ENCODE measurements at regions not wholly inside any gene's neighbourhood (a gene's known extent, or its start where the extent isn't known, plus 50 kb on each side); places are given as distances from the start of the nearest gene placed in this dataset.
"Not testable (repeated sequence)": the region's sequence is repeated elsewhere in the genome, so short reads cannot be mapped to it uniquely, and the experiment has no call there.

DNA sequence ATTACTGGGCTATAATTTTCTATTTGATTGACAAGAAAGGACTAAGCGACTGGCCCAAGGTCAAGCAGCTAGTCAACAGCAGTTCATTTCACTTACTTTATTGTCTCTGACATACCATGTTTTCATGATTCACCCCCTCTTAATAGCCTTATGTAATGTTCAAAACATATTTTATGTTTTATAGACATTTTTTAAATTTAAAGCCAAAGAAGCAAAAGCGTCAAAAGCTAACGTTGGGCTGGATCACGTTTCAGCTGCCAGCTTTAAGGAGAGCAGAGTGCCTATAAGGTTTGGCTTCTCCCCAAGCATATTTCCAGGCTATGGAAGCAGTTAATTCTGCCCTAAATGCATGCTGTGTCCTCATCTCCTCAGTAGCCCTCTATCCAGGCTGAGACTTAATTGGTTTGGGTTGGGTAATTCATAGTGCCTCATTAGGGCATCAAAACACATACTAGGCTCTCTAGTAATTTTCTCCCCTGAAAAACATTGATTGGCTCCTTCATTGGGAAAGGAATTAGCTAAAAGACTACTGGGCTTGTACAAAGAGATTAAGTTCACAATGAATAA is 94.8 kb upstream of the CREB1 start:
- no peaks in the 10 kb centered on the region for H3K27me3 Mint-ChIP-seq
- H3K27ac Mint-ChIP-seq: no peak overlapping the region
- no peaks in the 10 kb centered on the region for H3K9me3 ChIP-seq (ENCODE audit: control insufficient read depth in 2 of 2, low read length in 2 of 2)
- no peaks in the 10 kb centered on the region for H3K4me1 ChIP-seq (ENCODE audit: control insufficient read depth, insufficient read depth, low read length, poor library complexity, severe bottlenecking)
- no peaks in the 10 kb centered on the region for H3K27me3 ChIP-seq (ENCODE audit: control insufficient read depth, insufficient read depth, low read length)
- H3K36me3 ChIP-seq (ENCODE audit: control insufficient read depth, insufficient read depth, low read length): no peaks in the 10 kb centered on the region
- no peak for ATAC-seq (ENCODE audit: low read depth in 2 of 2)
- H3K4me3 Mint-ChIP-seq: no peak overlapping the region
- no peaks in the 10 kb centered on the region for H3K36me3 Mint-ChIP-seq
- H3K9me3 Mint-ChIP-seq: no peaks in the 10 kb centered on the region
- no peaks in the 10 kb centered on the region for H3K4me1 Mint-ChIP-seq
- no peak overlapping the region for H3K4me3 ChIP-seq (ENCODE audit: low read depth, low read length)
- DNase-seq: no peak
- H3K27ac ChIP-seq (ENCODE audit: insufficient read depth, low read length, poor library complexity, severe bottlenecking): no peak overlapping the region

GRCh38 chr2:207437136-207437523 is 92.6 kb upstream of the CREB1 start:
- H3K36me3 ChIP-seq (ENCODE audit: control insufficient read depth, insufficient read depth, low read length): no peaks in the 10 kb centered on the region
- H3K27me3 Mint-ChIP-seq: peaks cover under 1% of the 10 kb centered on the region
- H3K9me3 Mint-ChIP-seq: peaks cover 0 to under 1% (median 0%) of the 10 kb centered on the region in 7 donors
- H3K4me3 Mint-ChIP-seq: no peak overlapping the region
- DNase-seq (no peak), ATAC-seq (ENCODE audit: low read depth in 2 of 2) (no peak)
- no peaks in the 10 kb centered on the region for H3K4me1 Mint-ChIP-seq
- no peak overlapping the region for H3K27ac Mint-ChIP-seq
- H3K4me3 ChIP-seq (ENCODE audit: low read depth, low read length): no peak overlapping the region
- H3K4me1 ChIP-seq (ENCODE audit: control insufficient read depth, insufficient read depth, low read length, poor library complexity, severe bottlenecking): no peaks in the 10 kb centered on the region
- no peaks in the 10 kb centered on the region for H3K27me3 ChIP-seq (ENCODE audit: control insufficient read depth, insufficient read depth, low read length)
- H3K9me3 ChIP-seq (ENCODE audit: control insufficient read depth in 2 of 2, low read length in 2 of 2): no peaks in the 10 kb centered on the region
- H3K36me3 Mint-ChIP-seq: no peaks in the 10 kb centered on the region
- H3K27ac ChIP-seq (ENCODE audit: insufficient read depth, low read length, poor library complexity, severe bottlenecking): no peak overlapping the region

DNA sequence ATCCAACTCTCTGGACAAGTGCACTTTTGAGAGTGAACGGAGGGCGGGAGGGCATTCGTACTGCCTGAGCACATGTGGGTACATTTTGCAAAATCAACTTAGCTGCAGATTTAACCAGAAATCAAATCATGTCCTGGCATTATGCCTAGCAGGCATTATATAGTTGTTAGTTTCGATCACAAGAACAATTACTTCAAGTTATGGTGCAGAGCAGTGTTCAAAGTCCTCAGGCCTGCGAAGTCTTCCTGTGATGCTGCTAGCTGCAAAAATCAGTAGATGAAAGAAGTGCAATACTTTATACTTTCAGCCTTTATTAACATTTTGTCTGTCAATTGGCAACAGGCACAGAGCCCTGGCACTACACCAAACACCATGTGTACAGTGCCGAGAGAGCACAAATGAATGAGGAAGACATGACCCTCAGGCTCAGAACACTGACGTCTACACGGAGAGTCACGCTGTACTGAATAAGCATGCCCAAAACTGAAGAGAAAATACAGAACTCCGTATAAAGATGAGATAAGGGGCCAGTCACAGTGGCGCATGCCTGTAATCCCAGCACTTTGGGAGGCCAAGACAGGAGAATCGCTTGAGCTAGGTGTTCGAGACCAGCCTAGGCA is 92.1 kb upstream of the CREB1 start:
- no peak overlapping the region for H3K27ac Mint-ChIP-seq
- no peak overlapping the region for H3K4me3 Mint-ChIP-seq
- no peaks in the 10 kb centered on the region for H3K4me1 ChIP-seq (ENCODE audit: control insufficient read depth, insufficient read depth, low read length, poor library complexity, severe bottlenecking)
- no peaks in the 10 kb centered on the region for H3K27me3 ChIP-seq (ENCODE audit: control insufficient read depth, insufficient read depth, low read length)
- peaks cover under 1% of the 10 kb centered on the region for H3K36me3 Mint-ChIP-seq
- H3K27me3 Mint-ChIP-seq: peaks cover 5% of the 10 kb centered on the region
- H3K36me3 ChIP-seq (ENCODE audit: control insufficient read depth, insufficient read depth, low read length): no peaks in the 10 kb centered on the region
- H3K27ac ChIP-seq (ENCODE audit: insufficient read depth, low read length, poor library complexity, severe bottlenecking): no peak overlapping the region
- ATAC-seq (ENCODE audit: low read depth in 2 of 2): no peak
- no peaks in the 10 kb centered on the region for H3K9me3 ChIP-seq (ENCODE audit: control insufficient read depth in 2 of 2, low read length in 2 of 2)
- H3K9me3 Mint-ChIP-seq: peaks cover 0 to 3% (median 0%) of the 10 kb centered on the region in 7 donors
- no peak for DNase-seq
- no peak overlapping the region for H3K4me3 ChIP-seq (ENCODE audit: low read depth, low read length)
- H3K4me1 Mint-ChIP-seq: no peaks in the 10 kb centered on the region

- Mint-ChIP-seq H3K36me3 (peaks cover 3% of the 10 kb centered on the region), H3K9me3 (peaks cover 0 to 3% (median 0%) of the 10 kb centered on the region in 7 donors), H3K27ac (no peak overlapping the region), H3K4me1 (no peaks in the 10 kb centered on the region), H3K27me3 (peaks cover 5% of the 10 kb centered on the region), H3K4me3 (no peak overlapping the region)
- ATAC-seq (ENCODE audit: low read depth in 2 of 2): no peak
- Histone ChIP-seq H3K4me3 (ENCODE audit: low read depth, low read length) (no peak overlapping the region), H3K36me3 (ENCODE audit: control insufficient read depth, insufficient read depth, low read length) (no peaks in the 10 kb centered on the region), H3K27me3 (ENCODE audit: control insufficient read depth, insufficient read depth, low read length) (no peaks in the 10 kb centered on the region), H3K9me3 (ENCODE audit: control insufficient read depth in 2 of 2, low read length in 2 of 2) (no peaks in the 10 kb centered on the region), H3K27ac (ENCODE audit: insufficient read depth, low read length, poor library complexity, severe bottlenecking) (no peak overlapping the region), H3K4me1 (ENCODE audit: control insufficient read depth, insufficient read depth, low read length, poor library complexity, severe bottlenecking) (no peaks in the 10 kb centered on the region)
- DNase-seq: no peak
Observed at GRCh38 chr2:207438414-207439126, 91.2 kb upstream of the CREB1 start.

DNA sequence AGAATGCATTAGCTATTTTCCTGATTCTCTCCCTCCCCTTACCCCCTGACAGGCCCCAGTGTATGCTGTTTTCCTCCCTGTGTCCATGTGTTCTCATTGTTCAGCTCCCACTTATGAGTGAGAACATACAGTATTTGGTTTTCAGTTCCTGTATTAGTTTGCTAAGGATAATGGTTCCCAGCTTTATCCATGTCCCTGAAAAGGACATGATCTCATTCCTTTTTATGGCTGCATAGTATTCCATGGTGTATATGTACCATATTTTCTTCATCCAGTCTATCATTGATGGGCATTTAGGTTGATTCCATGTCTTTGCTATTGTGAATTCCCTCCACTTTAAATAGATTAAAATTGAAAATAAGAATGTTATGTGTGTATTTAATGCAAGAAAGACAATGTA is 89.9 kb upstream of the CREB1 start:
- not testable (repeated sequence) for H3K4me3 ChIP-seq (ENCODE audit: low read depth, low read length); H3K27ac Mint-ChIP-seq; H3K27ac ChIP-seq (ENCODE audit: insufficient read depth, low read length, poor library complexity, severe bottlenecking); DNase-seq; H3K9me3 ChIP-seq (ENCODE audit: control insufficient read depth in 2 of 2, low read length in 2 of 2); H3K4me1 Mint-ChIP-seq; H3K27me3 Mint-ChIP-seq; H3K36me3 Mint-ChIP-seq; H3K4me3 Mint-ChIP-seq; H3K27me3 ChIP-seq (ENCODE audit: control insufficient read depth, insufficient read depth, low read length); H3K4me1 ChIP-seq (ENCODE audit: control insufficient read depth, insufficient read depth, low read length, poor library complexity, severe bottlenecking); H3K36me3 ChIP-seq (ENCODE audit: control insufficient read depth, insufficient read depth, low read length); H3K9me3 Mint-ChIP-seq; ATAC-seq (ENCODE audit: low read depth in 2 of 2)

- Mint-ChIP-seq H3K9me3 (peaks cover 0 to 5% (median 0%) of the 10 kb centered on the region in 7 donors), H3K4me1 (no peaks in the 10 kb centered on the region), H3K36me3 (peaks cover 3% of the 10 kb centered on the region), H3K27ac (no peak overlapping the region), H3K27me3 (peaks cover 14% of the 10 kb centered on the region), H3K4me3 (no peak overlapping the region)
- no peaks in the 10 kb centered on the region for H3K27me3 ChIP-seq (ENCODE audit: control insufficient read depth, insufficient read depth, low read length)
- H3K4me3 ChIP-seq (ENCODE audit: low read depth, low read length): no peak overlapping the region
- no peaks in the 10 kb centered on the region for H3K4me1 ChIP-seq (ENCODE audit: control insufficient read depth, insufficient read depth, low read length, poor library complexity, severe bottlenecking)
- H3K27ac ChIP-seq (ENCODE audit: insufficient read depth, low read length, poor library complexity, severe bottlenecking): no peak overlapping the region
- H3K9me3 ChIP-seq (ENCODE audit: control insufficient read depth in 2 of 2, low read length in 2 of 2): no peaks in the 10 kb centered on the region
- no peak for ATAC-seq (ENCODE audit: low read depth in 2 of 2)
- H3K36me3 ChIP-seq (ENCODE audit: control insufficient read depth, insufficient read depth, low read length): no peaks in the 10 kb centered on the region
- DNase-seq: no peak
Observed at GRCh38 chr2:207444756-207445155, 85.0 kb upstream of the CREB1 start.

- no peak overlapping the region for H3K4me3 Mint-ChIP-seq
- DNase-seq (no peak), ATAC-seq (ENCODE audit: low read depth in 2 of 2) (no peak)
- H3K27ac Mint-ChIP-seq: no peak overlapping the region
- no peaks in the 10 kb centered on the region for H3K4me1 ChIP-seq (ENCODE audit: control insufficient read depth, insufficient read depth, low read length, poor library complexity, severe bottlenecking)
- peaks cover 0 to 5% (median 0%) of the 10 kb centered on the region in 7 donors for H3K9me3 Mint-ChIP-seq
- no peak overlapping the region for H3K27ac ChIP-seq (ENCODE audit: insufficient read depth, low read length, poor library complexity, severe bottlenecking)
- no peaks in the 10 kb centered on the region for H3K9me3 ChIP-seq (ENCODE audit: control insufficient read depth in 2 of 2, low read length in 2 of 2)
- H3K27me3 ChIP-seq (ENCODE audit: control insufficient read depth, insufficient read depth, low read length): peaks cover 3% of the 10 kb centered on the region
- peaks cover 3% of the 10 kb centered on the region for H3K36me3 Mint-ChIP-seq
- no peaks in the 10 kb centered on the region for H3K4me1 Mint-ChIP-seq
- H3K36me3 ChIP-seq (ENCODE audit: control insufficient read depth, insufficient read depth, low read length): no peaks in the 10 kb centered on the region
- peaks cover 14% of the 10 kb centered on the region for H3K27me3 Mint-ChIP-seq
- no peak overlapping the region for H3K4me3 ChIP-seq (ENCODE audit: low read depth, low read length)
Observed at GRCh38 chr2:207446653-207447052, 83.1 kb upstream of the CREB1 start.

DNA sequence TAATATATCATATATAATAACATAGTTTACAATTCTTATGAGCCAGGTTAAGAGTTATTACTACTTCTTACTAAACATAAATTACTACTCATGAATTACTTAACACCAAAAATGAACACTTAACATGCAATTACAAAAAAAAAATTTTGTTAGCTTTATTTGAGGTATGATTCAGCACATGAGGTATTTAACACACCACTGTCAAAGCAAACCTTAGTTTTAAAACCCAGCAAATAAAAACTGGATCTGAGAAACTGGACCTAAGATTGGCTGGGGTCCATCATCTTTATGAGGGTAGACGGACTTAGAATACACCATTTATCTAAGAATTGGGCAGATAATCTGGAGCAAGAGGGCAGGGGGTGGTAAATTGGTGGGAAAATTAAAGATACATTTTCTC is 81.8 kb upstream of the CREB1 start:
- Histone ChIP-seq H3K27ac (ENCODE audit: insufficient read depth, low read length, poor library complexity, severe bottlenecking) (no peak overlapping the region), H3K4me3 (ENCODE audit: low read depth, low read length) (no peak overlapping the region), H3K9me3 (ENCODE audit: control insufficient read depth in 2 of 2, low read length in 2 of 2) (no peaks in the 10 kb centered on the region), H3K27me3 (ENCODE audit: control insufficient read depth, insufficient read depth, low read length) (peaks cover 3% of the 10 kb centered on the region), H3K4me1 (ENCODE audit: control insufficient read depth, insufficient read depth, low read length, poor library complexity, severe bottlenecking) (no peaks in the 10 kb centered on the region), H3K36me3 (ENCODE audit: control insufficient read depth, insufficient read depth, low read length) (no peaks in the 10 kb centered on the region)
- DNase-seq (no peak), ATAC-seq (ENCODE audit: low read depth in 2 of 2) (no peak)
- no peak overlapping the region for H3K4me3 Mint-ChIP-seq
- peaks cover 9% of the 10 kb centered on the region for H3K27me3 Mint-ChIP-seq
- H3K36me3 Mint-ChIP-seq: no peaks in the 10 kb centered on the region
- H3K4me1 Mint-ChIP-seq: no peaks in the 10 kb centered on the region
- no peak overlapping the region for H3K27ac Mint-ChIP-seq
- H3K9me3 Mint-ChIP-seq: peaks cover 0 to 2% (median 0%) of the 10 kb centered on the region in 7 donors
